CD4-positive, CD25-positive, alpha-beta regulatory T cell (primary cell): ENCODE measurements at regions not wholly inside any gene's neighbourhood (a gene's known extent, or its start where the extent isn't known, plus 50 kb on each side); places are given as distances from the start of the nearest gene placed in this dataset.

Experiments
- ATAC-seq, 2 donors: fragments of 150-1000 bp; cut with Tn5 transposase; one replicate each; pipeline ENCODE4 v1.10.0; 2021; ENCODE audit warnings: low read depth in 2 of 2, moderate number of reproducible peaks in 2 of 2, moderate library complexity in 1 of 2
- DNase-seq, 3 donors: peaks; one replicate each; pipeline versions ENCODE4 v3.0.0 to v3.0.0-alpha.2; 2012 to 2022; ENCODE audit warnings: mixed read lengths in 1 of 3
- H3K27ac ChIP-seq: one replicate; pipeline ENCODE4 v1.7.0; 2013; ENCODE audit warnings: mild to moderate bottlenecking, low read length; ENCODE audit not compliant: insufficient read depth, poor library complexity, severe bottlenecking
- H3K27me3 ChIP-seq: one replicate; pipeline ENCODE4 v1.7.0; 2013; ENCODE audit warnings: low read length; ENCODE audit not compliant: control insufficient read depth, insufficient read depth
- H3K36me3 ChIP-seq: one replicate; pipeline ENCODE4 v1.7.0; 2013; ENCODE audit warnings: mild to moderate bottlenecking, low read length, moderate library complexity; ENCODE audit not compliant: control insufficient read depth, insufficient read depth
- H3K4me1 ChIP-seq: 2 replicates; pipeline ENCODE4 v1.7.0; 2013; ENCODE audit warnings: mild to moderate bottlenecking, low read length; ENCODE audit not compliant: insufficient read depth, control insufficient read depth, poor library complexity, severe bottlenecking
- H3K4me3 ChIP-seq: one replicate; pipeline ENCODE4 v1.7.0; 2013; ENCODE audit warnings: low read depth, mild to moderate bottlenecking, low read length, moderate library complexity
- H3K9me3 ChIP-seq, 2 experiments: 1 replicate in 1 of 2; 2 replicates in 1 of 2; pipeline ENCODE4 v1.7.0; 2013; ENCODE audit warnings: low read length in 2 of 2, mild to moderate bottlenecking in 1 of 2, moderate library complexity in 1 of 2; ENCODE audit not compliant: control insufficient read depth in 2 of 2
- H3K27ac Mint-ChIP-seq, 3 donors: one replicate each; pipeline ENCODE4 v1.8.0; 2020 to 2022; ENCODE audit warnings: mild to moderate bottlenecking in 3 of 3, mixed read lengths in 3 of 3, moderate library complexity in 2 of 3
- H3K27me3 Mint-ChIP-seq: one replicate; pipeline ENCODE4 v1.8.0; 2022; ENCODE audit warnings: mild to moderate bottlenecking, mixed read lengths
- H3K36me3 Mint-ChIP-seq: one replicate; pipeline ENCODE4 v1.8.0; 2020; ENCODE audit warnings: mixed read lengths
- H3K4me1 Mint-ChIP-seq, 4 donors: one replicate each; pipeline ENCODE4 v1.8.0; 2020 to 2022; ENCODE audit warnings: mixed read lengths in 4 of 4, mild to moderate bottlenecking in 1 of 4
- H3K4me3 Mint-ChIP-seq, 4 donors: one replicate each; pipeline ENCODE4 v1.8.0; 2020 to 2022; ENCODE audit warnings: mild to moderate bottlenecking in 4 of 4, mixed read lengths in 4 of 4, moderate library complexity in 3 of 4
- H3K9me3 Mint-ChIP-seq, 7 donors: one replicate each; pipeline ENCODE4 v1.8.0; 2020 to 2022; ENCODE audit warnings: mixed read lengths in 7 of 7, mild to moderate bottlenecking in 3 of 7, moderate library complexity in 2 of 7

DNA sequence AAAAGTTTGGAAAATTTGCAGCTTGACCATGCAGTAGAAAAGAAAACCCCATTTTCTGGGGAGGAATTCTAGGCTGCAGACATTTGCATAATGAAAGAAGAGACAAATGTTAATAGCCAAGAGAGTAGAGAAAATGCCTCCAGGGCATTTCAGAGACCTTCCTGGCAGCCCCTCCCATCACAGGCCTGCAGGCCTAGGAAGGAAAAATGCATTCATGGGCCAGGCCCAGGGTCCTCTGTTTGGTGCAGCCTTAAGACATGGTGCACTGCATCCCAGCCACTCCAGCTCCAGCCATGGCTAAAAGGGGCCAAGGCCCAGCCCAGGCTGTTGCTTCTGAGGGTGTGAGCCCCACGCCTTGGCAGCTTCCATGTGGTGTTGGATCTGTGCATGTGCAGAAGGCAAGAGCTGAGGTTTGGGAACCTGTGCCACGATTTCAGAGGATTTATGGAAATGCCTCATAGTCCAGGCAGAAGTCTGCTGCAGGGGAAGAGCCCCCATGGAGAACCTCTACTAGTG, 75.0 kb upstream of the OR13F1 start:
- H3K36me3 Mint-ChIP-seq: no peaks in the 10 kb centered on the region

DNA sequence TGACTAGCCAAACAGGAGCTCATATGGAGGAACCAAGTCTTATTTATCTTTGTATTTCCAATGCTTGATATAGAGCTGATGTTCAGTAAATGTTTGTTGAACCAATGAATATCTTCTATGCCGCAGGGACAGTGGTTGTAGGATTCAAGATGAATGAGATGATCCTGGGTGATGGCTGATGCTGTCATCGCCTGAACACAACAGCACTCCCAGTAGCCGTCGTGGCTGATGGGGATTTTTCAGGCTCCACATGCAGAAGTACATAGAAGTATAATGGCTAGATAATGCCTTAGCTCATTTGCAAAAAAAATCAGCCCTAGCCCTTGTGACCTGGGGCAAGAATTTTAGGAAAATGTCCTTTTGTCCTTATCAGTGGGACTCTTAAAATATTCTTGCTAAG, 69.0 kb upstream of the OR13F1 start:
- H3K4me3 ChIP-seq: no peak overlapping the region
- Mint-ChIP-seq H3K4me1 (no peaks in the 10 kb centered on the region), H3K27ac (no peak overlapping the region), H3K27me3 (no peaks in the 10 kb centered on the region), H3K9me3 (peaks cover 0 to 13% (median 6%) of the 10 kb centered on the region in 7 donors), H3K36me3 (peaks cover 3% of the 10 kb centered on the region), H3K4me3 (no peak overlapping the region)
- no peaks in the 10 kb centered on the region for H3K4me1 ChIP-seq
- no peaks in the 10 kb centered on the region for H3K27me3 ChIP-seq
- ATAC-seq: no peak
- H3K9me3 ChIP-seq: no peaks in the 10 kb centered on the region
- no peak overlapping the region for H3K27ac ChIP-seq
- DNase-seq: no peak
- H3K36me3 ChIP-seq: no peaks in the 10 kb centered on the region

More for the DNA sequence above, 75.0 kb upstream of the OR13F1 start:
- Mint-ChIP-seq H3K4me1 (no peaks in the 10 kb centered on the region), H3K4me3 (no peak overlapping the region), H3K27me3 (no peaks in the 10 kb centered on the region), H3K27ac (no peak overlapping the region), H3K9me3 (peaks cover 0 to 10% (median 5%) of the 10 kb centered on the region in 7 donors)
- H3K27ac ChIP-seq: no peak overlapping the region
- no peaks in the 10 kb centered on the region for H3K36me3 ChIP-seq
- DNase-seq (no peak), ATAC-seq (no peak)
- no peaks in the 10 kb centered on the region for H3K9me3 ChIP-seq
- H3K4me3 ChIP-seq: no peak overlapping the region
- H3K4me1 ChIP-seq: no peaks in the 10 kb centered on the region
- H3K27me3 ChIP-seq: no peaks in the 10 kb centered on the region

- Mint-ChIP-seq H3K27ac (no peak overlapping the region), H3K4me1 (no peaks in the 10 kb centered on the region), H3K36me3 (no peaks in the 10 kb centered on the region), H3K9me3 (peaks cover 0 to 3% (median 0%) of the 10 kb centered on the region in 7 donors), H3K4me3 (no peak overlapping the region), H3K27me3 (no peaks in the 10 kb centered on the region)
- DNase-seq: no peak
- H3K36me3 ChIP-seq: no peaks in the 10 kb centered on the region
- ATAC-seq: no peak
- H3K27ac ChIP-seq: no peak overlapping the region
- no peaks in the 10 kb centered on the region for H3K9me3 ChIP-seq
- no peaks in the 10 kb centered on the region for H3K4me1 ChIP-seq
- no peaks in the 10 kb centered on the region for H3K27me3 ChIP-seq
- H3K4me3 ChIP-seq: no peak overlapping the region
Observed at GRCh38 chr9:104448036-104448435, 56.0 kb upstream of the OR13F1 start.
